GM13977 (cell line): ENCODE measurements at regions not wholly inside any gene's neighbourhood (a gene's known extent, or its start where the extent isn't known, plus 50 kb on each side); places are given as distances from the start of the nearest gene placed in this dataset.

ENCODE experiments used
- DNase-seq: peaks from one replicate; pipeline ENCODE4 v3.0.0; 2012; ENCODE audit warnings: low spot score
- in situ Hi-C: fragments of 300-500 bp; cut with MboI; formaldehyde crosslinking; loops from one replicate; pipeline ENCODE4 v1.12.0; 2022; ENCODE audit warnings: low sequenced_read_pairs, low pct_unique_long_range_greater_than_20kb, mixed read lengths, inconsistent platforms; ENCODE audit not compliant: unreplicated experiment
- TF ChIP-seq, protein P1 (sequence below): IDR thresholded peaks from 2 replicates; pipeline ENCODE4 v1.5.1; 2012; ENCODE audit warnings: mild to moderate bottlenecking, control low read depth; ENCODE audit not compliant: insufficient read depth; ENCODE audit errors: extremely low read depth, missing control alignments

- in situ Hi-C loops, result no loop called here
- DNase-seq, result no peak
- TF ChIP-seq, protein P1, sequence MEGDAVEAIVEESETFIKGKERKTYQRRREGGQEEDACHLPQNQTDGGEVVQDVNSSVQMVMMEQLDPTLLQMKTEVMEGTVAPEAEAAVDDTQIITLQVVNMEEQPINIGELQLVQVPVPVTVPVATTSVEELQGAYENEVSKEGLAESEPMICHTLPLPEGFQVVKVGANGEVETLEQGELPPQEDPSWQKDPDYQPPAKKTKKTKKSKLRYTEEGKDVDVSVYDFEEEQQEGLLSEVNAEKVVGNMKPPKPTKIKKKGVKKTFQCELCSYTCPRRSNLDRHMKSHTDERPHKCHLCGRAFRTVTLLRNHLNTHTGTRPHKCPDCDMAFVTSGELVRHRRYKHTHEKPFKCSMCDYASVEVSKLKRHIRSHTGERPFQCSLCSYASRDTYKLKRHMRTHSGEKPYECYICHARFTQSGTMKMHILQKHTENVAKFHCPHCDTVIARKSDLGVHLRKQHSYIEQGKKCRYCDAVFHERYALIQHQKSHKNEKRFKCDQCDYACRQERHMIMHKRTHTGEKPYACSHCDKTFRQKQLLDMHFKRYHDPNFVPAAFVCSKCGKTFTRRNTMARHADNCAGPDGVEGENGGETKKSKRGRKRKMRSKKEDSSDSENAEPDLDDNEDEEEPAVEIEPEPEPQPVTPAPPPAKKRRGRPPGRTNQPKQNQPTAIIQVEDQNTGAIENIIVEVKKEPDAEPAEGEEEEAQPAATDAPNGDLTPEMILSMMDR, result no peak
Observed at GRCh38 chr13:50460358-50460757, 383.1 kb downstream of the DLEU7 start.

GRCh38 chr13:50461189-50461588 lies 382.3 kb downstream of the DLEU7 start:
- DNase-seq, result no peak
- in situ Hi-C loops, result no loop called here
- TF ChIP-seq, protein P1, result no peak

DNA sequence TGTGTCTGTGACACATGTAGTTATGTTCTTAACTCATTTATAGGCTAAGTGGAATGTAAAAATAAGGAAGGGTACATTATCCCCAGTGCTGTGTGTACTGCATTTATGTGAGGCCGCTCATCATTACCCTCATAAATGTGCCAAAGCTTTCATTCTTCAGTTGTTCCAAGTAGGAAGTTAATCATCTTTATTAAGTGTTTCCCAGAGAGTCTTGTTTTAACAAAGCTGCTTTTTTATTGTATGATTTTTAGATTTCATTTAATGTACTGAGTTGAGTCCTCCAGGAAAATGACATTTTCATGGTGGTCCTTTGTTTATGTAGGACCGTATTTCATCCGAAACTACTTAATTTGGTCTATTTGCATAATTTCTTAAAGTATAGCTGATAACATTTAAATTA lies 379.8 kb downstream of the DLEU7 start:
- in situ Hi-C loops, result no loop called here
- TF ChIP-seq, protein P1, result no peak
- no peak for DNase-seq

DNA sequence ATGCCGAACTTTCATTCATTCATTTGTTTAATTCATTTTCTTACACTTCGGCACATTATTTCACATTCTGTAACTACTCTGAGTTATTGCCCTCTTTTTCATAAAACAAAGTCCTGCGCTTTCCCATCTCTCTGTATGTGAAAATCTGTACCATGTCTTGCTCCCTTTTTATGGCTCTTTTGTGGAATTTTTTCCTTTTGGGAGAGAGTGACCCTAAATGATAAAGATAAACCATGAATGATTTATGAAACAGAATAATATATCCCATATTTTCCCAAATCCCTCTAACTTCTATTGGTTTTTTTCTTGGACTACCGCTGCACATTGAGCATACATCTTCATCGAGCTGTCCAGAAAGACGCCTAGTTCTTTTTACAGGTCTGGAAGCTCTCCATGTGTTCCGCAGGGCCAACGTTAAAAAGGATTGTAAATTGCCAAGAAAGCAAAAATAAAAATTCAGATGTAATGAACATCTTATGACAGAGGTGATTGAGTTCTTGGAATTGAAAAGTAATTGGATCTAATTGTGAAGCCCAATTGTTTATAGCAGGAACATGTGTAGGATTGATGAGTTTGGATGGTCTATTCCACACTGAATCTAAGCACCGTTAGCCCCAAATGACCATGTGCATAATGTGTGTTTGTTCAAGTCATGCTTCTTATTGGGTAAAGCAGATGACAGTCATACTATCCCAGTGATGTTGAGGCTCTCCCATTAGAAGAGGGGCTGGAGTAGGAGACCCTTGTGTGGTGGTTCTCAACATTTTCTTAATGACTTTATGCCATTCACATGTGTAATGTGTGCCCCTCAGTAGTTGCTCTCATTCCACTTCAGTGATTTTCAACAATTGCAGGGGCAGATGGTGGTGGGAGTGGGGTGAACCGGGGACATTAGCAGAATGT lies 378.9 kb downstream of the DLEU7 start:
- DNase-seq, result no peak
- TF ChIP-seq, protein P1, result no peak
- in situ Hi-C loops, result no loop called here

- DNase-seq, result no peak
- in situ Hi-C loops, result no loop called here
- TF ChIP-seq, protein P1, result no peak
Observed at GRCh38 chr13:50466456-50466855, 377.0 kb downstream of the DLEU7 start.

- TF ChIP-seq, protein P1, result no peak
- no peak for DNase-seq
- in situ Hi-C loops, result no loop called here
Observed at GRCh38 chr13:50467156-50468110, 376.1 kb downstream of the DLEU7 start.
